ENCODE measurements at regions not wholly inside any gene's neighbourhood (a gene's known extent, or its start where the extent isn't known, plus 50 kb on each side); places are given as distances from the start of the nearest gene placed in this dataset.

GRCh38 chr4:176432811-176433540, 113.2 kb downstream of the SPCS3 start:
- no peak for ATAC-seq
- BruUV-seq (replicated peaks) = no TSS peak

DNA sequence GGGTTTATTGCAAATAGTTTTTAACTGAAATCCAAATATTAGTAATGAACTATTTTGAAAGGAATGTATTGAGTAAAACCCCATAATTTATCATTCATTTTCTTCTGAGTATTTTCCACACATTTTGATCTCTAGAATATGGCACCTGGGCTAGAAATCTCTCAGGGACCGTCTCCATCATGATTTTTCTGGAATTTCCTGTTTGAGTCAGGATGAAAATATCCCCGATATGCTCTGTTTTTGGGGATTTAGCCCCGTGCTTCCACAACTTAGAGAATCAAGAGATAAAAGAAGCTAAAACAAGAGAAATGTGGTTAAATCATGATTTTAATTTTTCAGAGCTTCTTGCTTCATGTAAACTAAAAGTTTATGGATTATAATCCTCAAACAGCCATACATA, 114.2 kb downstream of the SPCS3 start:
- H3K79me2 ChIP-seq (ENCODE audit: insufficient read depth, low read length) = no peaks in the 10 kb centered on the region
- H2AFZ ChIP-seq (ENCODE audit: low read depth, low read length, poor library complexity, severe bottlenecking) = no peak overlapping the region
- H3K9ac ChIP-seq (ENCODE audit: low read length) = no peak overlapping the region
- ATAC-seq (no peak), DNase-seq (ENCODE audit: low read depth, low spot score) (no peak)
- no peak overlapping the region for H3K4me3 ChIP-seq (replicated peaks in 1 of 2; ENCODE audit: low read depth in 1 of 2, low read length in 2 of 2)
- H3K4me1 ChIP-seq (ENCODE audit: control insufficient read depth in 1 of 2, insufficient read depth in 2 of 2, low read length in 2 of 2) = no peaks in the 10 kb centered on the region
- H3K9me3 ChIP-seq (ENCODE audit: control insufficient read depth in 1 of 2, insufficient read depth in 1 of 2, low read depth in 1 of 2, low read length in 2 of 2) = no peaks in the 10 kb centered on the region
- no peaks in the 10 kb centered on the region for H3K27me3 ChIP-seq (ENCODE audit: insufficient read depth, low read length)
- ChIA-PET POLR2A (no interaction called here), RAD21 (ENCODE audit: low non-redundant PET in 1 of 2, low total read pairs in 2 of 2, uncharacterized antibody in 2 of 2, unreplicated experiment in 2 of 2) (no interaction called here), CTCF (no interaction called here)
- H3K9me2 ChIP-seq (ENCODE audit: insufficient read depth) = no peaks in the 10 kb centered on the region
- no peaks in the 10 kb centered on the region for H3K36me3 ChIP-seq (ENCODE audit: control insufficient read depth in 1 of 2, insufficient read depth in 2 of 2, low read length in 2 of 2)
- no peak overlapping the region for H3K4me2 ChIP-seq (ENCODE audit: low read length)
- BruUV-seq (replicated peaks) = no TSS peak
- H3K27ac ChIP-seq (ENCODE audit: low read depth, low read length) = no peak overlapping the region
- H4K20me1 ChIP-seq (ENCODE audit: insufficient read depth) = no peaks in the 10 kb centered on the region
- TF ChIP-seq EZH2phosphoT487 (IDR thresholded peaks at IDR 0.05; ENCODE audit: borderline replicate concordance) = no peak
- no peak for TF ChIP-seq MAX (IDR thresholded peaks at IDR 0.05)
- TF ChIP-seq FOSL1 (IDR thresholded peaks at IDR 0.05; ENCODE audit: low read depth) = no peak
- TF ChIP-seq SP1 (IDR thresholded peaks at IDR 0.05; ENCODE audit: low read depth) = no peak
- TF ChIP-seq SIN3A (IDR thresholded peaks at IDR 0.05; ENCODE audit: low read depth) = no peak
- no peak for TF ChIP-seq EZH2 (IDR thresholded peaks at IDR 0.05)
- TF ChIP-seq, protein P1, sequence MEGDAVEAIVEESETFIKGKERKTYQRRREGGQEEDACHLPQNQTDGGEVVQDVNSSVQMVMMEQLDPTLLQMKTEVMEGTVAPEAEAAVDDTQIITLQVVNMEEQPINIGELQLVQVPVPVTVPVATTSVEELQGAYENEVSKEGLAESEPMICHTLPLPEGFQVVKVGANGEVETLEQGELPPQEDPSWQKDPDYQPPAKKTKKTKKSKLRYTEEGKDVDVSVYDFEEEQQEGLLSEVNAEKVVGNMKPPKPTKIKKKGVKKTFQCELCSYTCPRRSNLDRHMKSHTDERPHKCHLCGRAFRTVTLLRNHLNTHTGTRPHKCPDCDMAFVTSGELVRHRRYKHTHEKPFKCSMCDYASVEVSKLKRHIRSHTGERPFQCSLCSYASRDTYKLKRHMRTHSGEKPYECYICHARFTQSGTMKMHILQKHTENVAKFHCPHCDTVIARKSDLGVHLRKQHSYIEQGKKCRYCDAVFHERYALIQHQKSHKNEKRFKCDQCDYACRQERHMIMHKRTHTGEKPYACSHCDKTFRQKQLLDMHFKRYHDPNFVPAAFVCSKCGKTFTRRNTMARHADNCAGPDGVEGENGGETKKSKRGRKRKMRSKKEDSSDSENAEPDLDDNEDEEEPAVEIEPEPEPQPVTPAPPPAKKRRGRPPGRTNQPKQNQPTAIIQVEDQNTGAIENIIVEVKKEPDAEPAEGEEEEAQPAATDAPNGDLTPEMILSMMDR (IDR thresholded peaks at IDR 0.05 in 2 of 3, conservative IDR thresholded peaks at IDR 0.05 in 1 of 3; ENCODE audit: borderline replicate concordance in 1 of 3, insufficient read depth in 1 of 3, low read depth in 2 of 3, low read length in 2 of 3) = no peak
- TF ChIP-seq, protein P2, sequence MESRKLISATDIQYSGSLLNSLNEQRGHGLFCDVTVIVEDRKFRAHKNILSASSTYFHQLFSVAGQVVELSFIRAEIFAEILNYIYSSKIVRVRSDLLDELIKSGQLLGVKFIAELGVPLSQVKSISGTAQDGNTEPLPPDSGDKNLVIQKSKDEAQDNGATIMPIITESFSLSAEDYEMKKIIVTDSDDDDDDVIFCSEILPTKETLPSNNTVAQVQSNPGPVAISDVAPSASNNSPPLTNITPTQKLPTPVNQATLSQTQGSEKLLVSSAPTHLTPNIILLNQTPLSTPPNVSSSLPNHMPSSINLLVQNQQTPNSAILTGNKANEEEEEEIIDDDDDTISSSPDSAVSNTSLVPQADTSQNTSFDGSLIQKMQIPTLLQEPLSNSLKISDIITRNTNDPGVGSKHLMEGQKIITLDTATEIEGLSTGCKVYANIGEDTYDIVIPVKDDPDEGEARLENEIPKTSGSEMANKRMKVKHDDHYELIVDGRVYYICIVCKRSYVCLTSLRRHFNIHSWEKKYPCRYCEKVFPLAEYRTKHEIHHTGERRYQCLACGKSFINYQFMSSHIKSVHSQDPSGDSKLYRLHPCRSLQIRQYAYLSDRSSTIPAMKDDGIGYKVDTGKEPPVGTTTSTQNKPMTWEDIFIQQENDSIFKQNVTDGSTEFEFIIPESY (IDR thresholded peaks at IDR 0.05; ENCODE audit: extremely low read depth, insufficient replicate concordance, low read length) = no peak
- no peak for TF ChIP-seq ELF1 (IDR thresholded peaks at IDR 0.05; ENCODE audit: borderline replicate concordance, low read depth)
- TF ChIP-seq, protein P3, sequence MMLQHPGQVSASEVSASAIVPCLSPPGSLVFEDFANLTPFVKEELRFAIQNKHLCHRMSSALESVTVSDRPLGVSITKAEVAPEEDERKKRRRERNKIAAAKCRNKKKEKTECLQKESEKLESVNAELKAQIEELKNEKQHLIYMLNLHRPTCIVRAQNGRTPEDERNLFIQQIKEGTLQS (IDR thresholded peaks at IDR 0.05) = no peak
- no peak for TF ChIP-seq POLR2AphosphoS5 (IDR thresholded peaks at IDR 0.05; ENCODE audit: low read depth, low read length)
- TF ChIP-seq JUND (IDR thresholded peaks at IDR 0.05) = no peak
- TF ChIP-seq RAD21 (IDR thresholded peaks at IDR 0.05; ENCODE audit: low read depth) = no peak
- intact Hi-C loops (cut with micrococcal nuclease) = no loop called here

More at GRCh38 chr4:176432811-176433540, 113.2 kb downstream of the SPCS3 start:
- Histone ChIP-seq H3K4me3 (replicated peaks in 1 of 2; ENCODE audit: low read depth in 1 of 2, low read length in 2 of 2) (no peak overlapping the region), H3K27ac (ENCODE audit: low read depth, low read length) (no peak overlapping the region), H3K4me2 (ENCODE audit: low read length) (no peak overlapping the region), H2AFZ (ENCODE audit: low read depth, low read length, poor library complexity, severe bottlenecking) (no peak overlapping the region), H4K20me1 (ENCODE audit: insufficient read depth) (no peaks in the 10 kb centered on the region), H3K79me2 (ENCODE audit: insufficient read depth, low read length) (no peaks in the 10 kb centered on the region), H3K36me3 (ENCODE audit: control insufficient read depth in 1 of 2, insufficient read depth in 2 of 2, low read length in 2 of 2) (no peaks in the 10 kb centered on the region), H3K9me3 (ENCODE audit: control insufficient read depth in 1 of 2, insufficient read depth in 1 of 2, low read depth in 1 of 2, low read length in 2 of 2) (no peaks in the 10 kb centered on the region), H3K9ac (ENCODE audit: low read length) (no peak overlapping the region), H3K27me3 (ENCODE audit: insufficient read depth, low read length) (no peaks in the 10 kb centered on the region), H3K4me1 (ENCODE audit: control insufficient read depth in 1 of 2, insufficient read depth in 2 of 2, low read length in 2 of 2) (no peaks in the 10 kb centered on the region), H3K9me2 (ENCODE audit: insufficient read depth) (no peaks in the 10 kb centered on the region)
- CTCF ChIA-PET = no interaction called here
- no peak for DNase-seq (ENCODE audit: low read depth, low spot score)
- TF ChIP-seq FOSL1 (IDR thresholded peaks at IDR 0.05; ENCODE audit: low read depth) = no peak
- no peak for TF ChIP-seq SRF (IDR thresholded peaks at IDR 0.05; ENCODE audit: low read depth)
- TF ChIP-seq EZH2phosphoT487 (IDR thresholded peaks at IDR 0.05; ENCODE audit: borderline replicate concordance) = no peak
- RAD21 ChIA-PET (ENCODE audit: low non-redundant PET in 1 of 2, low total read pairs in 2 of 2, uncharacterized antibody in 2 of 2, unreplicated experiment in 2 of 2) = no interaction called here
- POLR2A ChIA-PET = no interaction called here
- intact Hi-C loops (cut with micrococcal nuclease) = no loop called here
